ENCODE measurements at regions not wholly inside any gene's neighbourhood (a gene's known extent, or its start where the extent isn't known, plus 50 kb on each side); places are given as distances from the start of the nearest gene placed in this dataset.
A peak's percentile ranks its signal among the peaks of the same experiment; 100 is the strongest.

GRCh38 chr4:165605811-165606210, 227.0 kb downstream of the CPE start:
- peaks cover 11% of the 10 kb centered on the region for H3K4me1 Mint-ChIP-seq

GRCh38 chr4:165606465-165607205, 227.8 kb downstream of the CPE start:
- Histone ChIP-seq H3K4me3 (no peak overlapping the region), H3K27ac (no peak overlapping the region), H3K27me3 (no peaks in the 10 kb centered on the region), H3K79me2 (ENCODE audit: low read depth) (no peaks in the 10 kb centered on the region), H3K9me3 (ENCODE audit: low read depth) (no peaks in the 10 kb centered on the region), H3K4me1 (peaks cover 37% of the 10 kb centered on the region), H3K36me3 (no peaks in the 10 kb centered on the region), H3K9ac (no peak overlapping the region), H3F3A (ENCODE audit: low read depth) (peaks cover 24% of the 10 kb centered on the region), H2AFZ (replicated peaks) (no peak overlapping the region), H4K20me1 (ENCODE audit: low read depth) (no peaks in the 10 kb centered on the region), H3K4me2 (no peak overlapping the region)
- no peak for DNase-seq (ENCODE audit: low spot score)
- Mint-ChIP-seq H3K36me3 (no peaks in the 10 kb centered on the region), H3K27ac (no peak overlapping the region), H3K9me3 (peaks cover 11% of the 10 kb centered on the region), H3K4me1 (peaks cover 19% of the 10 kb centered on the region), H3K4me3 (no peak overlapping the region), H3K27me3 (ENCODE audit: insufficient read depth, low read depth) (peaks cover 2% of the 10 kb centered on the region)
- no peak for TF ChIP-seq CTCF (IDR thresholded peaks at IDR 0.05)
- no peak for TF ChIP-seq EZH2 (IDR thresholded peaks at IDR 0.05)
- no peak for TF ChIP-seq EZH2phosphoT487 (IDR thresholded peaks at IDR 0.05)

More at GRCh38 chr4:165605811-165606210, 227.0 kb downstream of the CPE start:
- H3K79me2 ChIP-seq (ENCODE audit: low read depth), result no peaks in the 10 kb centered on the region
- H3K4me2 ChIP-seq, result no peak overlapping the region
- peaks cover 29% of the 10 kb centered on the region for H3K4me1 ChIP-seq
- no peaks in the 10 kb centered on the region for H3K27me3 ChIP-seq
- H3K27ac ChIP-seq, result no peak overlapping the region
- H3K9me3 ChIP-seq (ENCODE audit: low read depth), result no peaks in the 10 kb centered on the region
- H3K9me3 Mint-ChIP-seq, result peaks cover 11% of the 10 kb centered on the region
- peaks cover 2% of the 10 kb centered on the region for H3K27me3 Mint-ChIP-seq (ENCODE audit: insufficient read depth, low read depth)
- H3K36me3 Mint-ChIP-seq, result no peaks in the 10 kb centered on the region
- H2AFZ ChIP-seq (replicated peaks), result no peak overlapping the region
- DNase-seq (ENCODE audit: low spot score), result no peak
- peaks cover 16% of the 10 kb centered on the region for H3F3A ChIP-seq (ENCODE audit: low read depth)
- H3K4me3 Mint-ChIP-seq, result no peak overlapping the region
- H3K9ac ChIP-seq, result no peak overlapping the region
- H3K27ac Mint-ChIP-seq, result no peak overlapping the region
- TF ChIP-seq EZH2 (IDR thresholded peaks at IDR 0.05) (no peak), CTCF (IDR thresholded peaks at IDR 0.05) (no peak), EZH2phosphoT487 (IDR thresholded peaks at IDR 0.05) (no peak)
- no peak overlapping the region for H3K4me3 ChIP-seq
- no peaks in the 10 kb centered on the region for H3K36me3 ChIP-seq
- no peaks in the 10 kb centered on the region for H4K20me1 ChIP-seq (ENCODE audit: low read depth)

GRCh38 chr4:165609653-165610052, 230.8 kb downstream of the CPE start:
- H3K4me2 ChIP-seq, result peak overlapping the region; percentile 72
- no peaks in the 10 kb centered on the region for H3K36me3 ChIP-seq
- peak overlapping the region; percentile 6 for H3K27ac Mint-ChIP-seq
- H3K36me3 Mint-ChIP-seq, result no peaks in the 10 kb centered on the region
- peaks cover 25% of the 10 kb centered on the region for H3F3A ChIP-seq (ENCODE audit: low read depth)
- H3K4me3 Mint-ChIP-seq, result no peak overlapping the region
- H3K79me2 ChIP-seq (ENCODE audit: low read depth), result no peaks in the 10 kb centered on the region
- H3K9me3 Mint-ChIP-seq, result peaks cover 13% of the 10 kb centered on the region
- no peaks in the 10 kb centered on the region for H4K20me1 ChIP-seq (ENCODE audit: low read depth)
- no peak overlapping the region for H3K9ac ChIP-seq
- H3K4me3 ChIP-seq, result peak overlapping the region; percentile 3
- peaks cover 58% of the 10 kb centered on the region for H3K4me1 ChIP-seq
- H2AFZ ChIP-seq (replicated peaks), result peak overlapping the region; percentile 22
- TF ChIP-seq EZH2phosphoT487 (IDR thresholded peaks at IDR 0.05) (no peak), CTCF (IDR thresholded peaks at IDR 0.05) (no peak), EZH2 (IDR thresholded peaks at IDR 0.05) (no peak)
- peaks cover 2% of the 10 kb centered on the region for H3K27me3 Mint-ChIP-seq (ENCODE audit: insufficient read depth, low read depth)
- no peaks in the 10 kb centered on the region for H3K9me3 ChIP-seq (ENCODE audit: low read depth)
- peaks cover 39% of the 10 kb centered on the region for H3K4me1 Mint-ChIP-seq
- peak; percentile 24 for DNase-seq (ENCODE audit: low spot score)
- H3K27me3 ChIP-seq, result no peaks in the 10 kb centered on the region
- H3K27ac ChIP-seq, result peak overlapping the region; percentile 31
